Endothelial cell of umbilical vein (primary cell): ENCODE measurements at regions not wholly inside any gene's neighbourhood (a gene's known extent, or its start where the extent isn't known, plus 50 kb on each side); places are given as distances from the start of the nearest gene placed in this dataset.

Source experiments
- CTCF ChIP-seq, 2 donors: IDR thresholded peaks; 1 replicate in 1 of 2; 2 replicates in 1 of 2; pipeline ENCODE4 v1.5.1; 2011; ENCODE audit warnings: low read length in 2 of 2, mild to moderate bottlenecking in 2 of 2, moderate library complexity in 2 of 2, control low read depth in 1 of 2, inconsistent platforms in 1 of 2, low read depth in 1 of 2; ENCODE audit not compliant: insufficient read depth in 1 of 2; ENCODE audit errors: extremely low read depth in 1 of 2
- EZH2 ChIP-seq: IDR thresholded peaks from 2 replicates; pipeline ENCODE4 v1.6.1; 2012; ENCODE audit warnings: borderline replicate concordance, low read depth, mild to moderate bottlenecking, moderate library complexity, low read length, inconsistent platforms; ENCODE audit not compliant: severe bottlenecking
- MAX ChIP-seq: IDR thresholded peaks from 2 replicates; pipeline ENCODE4 v1.6.1; 2011; ENCODE audit not compliant: insufficient read depth, insufficient read length
- POLR2A ChIP-seq: IDR thresholded peaks from 2 replicates; pipeline ENCODE4 v1.6.1; 2012; ENCODE audit warnings: low read depth, mild to moderate bottlenecking, control low read depth, low read length
- POLR2AphosphoS5 ChIP-seq: IDR thresholded peaks from 2 replicates; pipeline ENCODE4 v1.6.1; 2012; ENCODE audit warnings: low read depth, mild to moderate bottlenecking, control low read depth, low read length, moderate library complexity; ENCODE audit not compliant: insufficient read depth

DNA sequence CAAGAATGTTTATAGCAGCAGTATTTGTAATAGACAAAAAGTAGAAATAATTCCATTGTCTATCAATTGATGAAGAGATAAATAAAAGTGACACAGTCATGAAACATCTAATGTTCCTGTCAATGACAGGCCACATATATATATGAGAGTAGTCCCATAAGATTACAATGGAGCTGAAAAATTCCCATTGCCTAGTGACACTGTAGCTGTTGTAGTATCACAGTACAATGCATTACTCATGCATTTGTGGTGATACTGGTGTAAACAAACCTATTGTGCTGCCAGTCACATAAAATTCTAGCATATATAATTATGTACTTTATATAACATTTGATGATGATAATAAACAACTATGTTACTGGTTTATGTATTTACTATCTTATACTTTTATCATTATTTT is 141.9 kb upstream of the LYPLAL1 start:
- TF ChIP-seq EZH2, result no peak
- no peak for TF ChIP-seq CTCF (IDR thresholded peaks at IDR 0.05; ENCODE audit: extremely low read depth in 1 of 2, insufficient read depth in 1 of 2, low read depth in 1 of 2, low read length in 2 of 2)
- no peak for TF ChIP-seq POLR2AphosphoS5
- no peak for TF ChIP-seq POLR2A
- TF ChIP-seq MAX, result no peak
